ENCODE measurements at regions not wholly inside any gene's neighbourhood (a gene's known extent, or its start where the extent isn't known, plus 50 kb on each side); places are given as distances from the start of the nearest gene placed in this dataset.

GRCh38 chr2:37477921-37478320, 133.5 kb downstream of the QPCT start:
- no peak for DNase-seq
- CTCF ChIA-PET, result interaction anchor here (1.3 kb wide), 1 partner anchor 82 kb away, joined by 3 read pairs; no protein-coding TSS in a partner anchor
- POLR2A ChIA-PET, result no interaction called here
- Mint-ChIP-seq H3K4me3 (no peak overlapping the region), H3K27me3 (no peaks in the 10 kb centered on the region), H3K36me3 (no peaks in the 10 kb centered on the region), H3K27ac (no peak overlapping the region), H3K9me3 (no peaks in the 10 kb centered on the region), H3K4me1 (ENCODE audit: low read depth) (no peaks in the 10 kb centered on the region)
- intact Hi-C loops (cut with micrococcal nuclease), result no loop called here

- POLR2A ChIA-PET, result interaction anchor here (1.0 kb wide), 1 partner anchor 10 kb away, joined by 4 read pairs; no protein-coding TSS in a partner anchor
- CTCF ChIA-PET, result no interaction called here
- Mint-ChIP-seq H3K36me3 (no peaks in the 10 kb centered on the region), H3K27me3 (no peaks in the 10 kb centered on the region), H3K9me3 (no peaks in the 10 kb centered on the region), H3K27ac (no peak overlapping the region), H3K4me3 (no peak overlapping the region), H3K4me1 (ENCODE audit: low read depth) (no peaks in the 10 kb centered on the region)
- DNase-seq, result no peak
- intact Hi-C loops (cut with micrococcal nuclease), result no loop called here
These were observed 136.8 kb downstream of the QPCT start for GRCh38 chr2:37481244-37481643.

- ChIA-PET POLR2A (no interaction called here), CTCF (no interaction called here)
- Mint-ChIP-seq H3K4me1 (ENCODE audit: low read depth) (no peaks in the 10 kb centered on the region), H3K9me3 (no peaks in the 10 kb centered on the region), H3K27ac (no peak overlapping the region), H3K36me3 (no peaks in the 10 kb centered on the region), H3K27me3 (no peaks in the 10 kb centered on the region), H3K4me3 (no peak overlapping the region)
- no peak for DNase-seq
- intact Hi-C loops (cut with micrococcal nuclease), result no loop called here
These were observed 144.6 kb downstream of the QPCT start for GRCh38 chr2:37489041-37489456.

GRCh38 chr2:37489536-37489935, 145.1 kb downstream of the QPCT start:
- no peaks in the 10 kb centered on the region for H3K4me1 Mint-ChIP-seq (ENCODE audit: low read depth)
- intact Hi-C loops (cut with micrococcal nuclease), result no loop called here
- DNase-seq, result no peak
- H3K36me3 Mint-ChIP-seq, result no peaks in the 10 kb centered on the region
- no peak overlapping the region for H3K27ac Mint-ChIP-seq
- CTCF ChIA-PET, result interaction anchor here (0.6 kb wide), 1 partner anchor 75 kb away, joined by 3 read pairs; no protein-coding TSS in a partner anchor
- POLR2A ChIA-PET, result no interaction called here
- H3K27me3 Mint-ChIP-seq, result no peaks in the 10 kb centered on the region
- H3K4me3 Mint-ChIP-seq, result no peak overlapping the region
- no peaks in the 10 kb centered on the region for H3K9me3 Mint-ChIP-seq

- no peaks in the 10 kb centered on the region for H3K36me3 Mint-ChIP-seq
- intact Hi-C loops (cut with micrococcal nuclease), result no loop called here
- no peak overlapping the region for H3K4me3 Mint-ChIP-seq
- H3K27ac Mint-ChIP-seq, result no peak overlapping the region
- H3K27me3 Mint-ChIP-seq, result peaks cover 1% of the 10 kb centered on the region
- no peaks in the 10 kb centered on the region for H3K9me3 Mint-ChIP-seq
- CTCF ChIA-PET, result no interaction called here
- POLR2A ChIA-PET, result no interaction called here
- DNase-seq, result no peak
- no peaks in the 10 kb centered on the region for H3K4me1 Mint-ChIP-seq (ENCODE audit: low read depth)
These were observed 149.0 kb downstream of the QPCT start for GRCh38 chr2:37493425-37493824.

GRCh38 chr2:37499113-37499512, 154.7 kb downstream of the QPCT start:
- CTCF ChIA-PET, result interaction anchor here (0.6 kb wide), 1 partner anchor 115 kb away, joined by 3 read pairs; no protein-coding TSS in a partner anchor
- H3K4me1 Mint-ChIP-seq (ENCODE audit: low read depth), result peaks cover 3% of the 10 kb centered on the region
- DNase-seq, result no peak
- H3K27ac Mint-ChIP-seq, result no peak overlapping the region
- H3K9me3 Mint-ChIP-seq, result no peaks in the 10 kb centered on the region
- POLR2A ChIA-PET, result interaction anchor here (0.8 kb wide), 1 partner anchor 39 kb away, joined by 3 read pairs; no protein-coding TSS in a partner anchor
- intact Hi-C loops (cut with micrococcal nuclease), result no loop called here
- H3K27me3 Mint-ChIP-seq, result peaks cover 7% of the 10 kb centered on the region
- H3K4me3 Mint-ChIP-seq, result no peak overlapping the region
- H3K36me3 Mint-ChIP-seq, result no peaks in the 10 kb centered on the region

GRCh38 chr2:37500031-37500430, 155.6 kb downstream of the QPCT start:
- ChIA-PET POLR2A (interaction anchor here (0.8 kb wide), 1 partner anchor 38 kb away, joined by 3 read pairs; no protein-coding TSS in a partner anchor), CTCF (interaction anchor here (0.6 kb wide), 1 partner anchor 114 kb away, joined by 3 read pairs; no protein-coding TSS in a partner anchor)
- no peak overlapping the region for H3K4me3 Mint-ChIP-seq
- no peaks in the 10 kb centered on the region for H3K36me3 Mint-ChIP-seq
- peaks cover 3% of the 10 kb centered on the region for H3K4me1 Mint-ChIP-seq (ENCODE audit: low read depth)
- peaks cover 7% of the 10 kb centered on the region for H3K27me3 Mint-ChIP-seq
- no peak overlapping the region for H3K27ac Mint-ChIP-seq
- intact Hi-C loops (cut with micrococcal nuclease), result no loop called here
- no peaks in the 10 kb centered on the region for H3K9me3 Mint-ChIP-seq
- no peak for DNase-seq

- CTCF ChIA-PET, result no interaction called here
- intact Hi-C loops (cut with micrococcal nuclease), result no loop called here
- Mint-ChIP-seq H3K9me3 (no peaks in the 10 kb centered on the region), H3K4me1 (ENCODE audit: low read depth) (peaks cover 3% of the 10 kb centered on the region), H3K4me3 (no peak overlapping the region), H3K27ac (no peak overlapping the region), H3K36me3 (no peaks in the 10 kb centered on the region), H3K27me3 (peaks cover 7% of the 10 kb centered on the region)
- DNase-seq, result no peak
- POLR2A ChIA-PET, result interaction anchor here (0.6 kb wide), 1 partner anchor 169 kb away, joined by 3 read pairs; no protein-coding TSS in a partner anchor
These were observed 156.7 kb downstream of the QPCT start for GRCh38 chr2:37501113-37501512.

- H3K27ac Mint-ChIP-seq, result no peak overlapping the region
- H3K9me3 Mint-ChIP-seq, result no peaks in the 10 kb centered on the region
- intact Hi-C loops (cut with micrococcal nuclease), result no loop called here
- ChIA-PET POLR2A (no interaction called here), CTCF (interaction anchor here (1.4 kb wide), 1 partner anchor 110 kb away, joined by 3 read pairs; no protein-coding TSS in a partner anchor)
- DNase-seq, result no peak
- peaks cover 5% of the 10 kb centered on the region for H3K27me3 Mint-ChIP-seq
- H3K36me3 Mint-ChIP-seq, result no peaks in the 10 kb centered on the region
- no peaks in the 10 kb centered on the region for H3K4me1 Mint-ChIP-seq (ENCODE audit: low read depth)
- H3K4me3 Mint-ChIP-seq, result no peak overlapping the region
These were observed 162.1 kb downstream of the QPCT start for GRCh38 chr2:37506407-37507050.

GRCh38 chr2:37507051-37507410, 162.6 kb downstream of the QPCT start:
- Mint-ChIP-seq H3K27me3 (peaks cover 2% of the 10 kb centered on the region), H3K9me3 (no peaks in the 10 kb centered on the region), H3K36me3 (no peaks in the 10 kb centered on the region), H3K4me1 (ENCODE audit: low read depth) (no peaks in the 10 kb centered on the region), H3K27ac (no peak overlapping the region), H3K4me3 (no peak overlapping the region)
- DNase-seq, result no peak
- intact Hi-C loops (cut with micrococcal nuclease), result no loop called here
- POLR2A ChIA-PET, result no interaction called here
- CTCF ChIA-PET, result interaction anchor here (1.4 kb wide), 1 partner anchor 111 kb away, joined by 3 read pairs; no protein-coding TSS in a partner anchor

- Mint-ChIP-seq H3K36me3 (no peaks in the 10 kb centered on the region), H3K4me1 (ENCODE audit: low read depth) (no peaks in the 10 kb centered on the region), H3K27me3 (peaks cover 2% of the 10 kb centered on the region), H3K27ac (no peak overlapping the region), H3K9me3 (no peaks in the 10 kb centered on the region), H3K4me3 (no peak overlapping the region)
- POLR2A ChIA-PET, result no interaction called here
- intact Hi-C loops (cut with micrococcal nuclease), result no loop called here
- no peak for DNase-seq
- CTCF ChIA-PET, result no interaction called here
These were observed 163.3 kb downstream of the QPCT start for GRCh38 chr2:37507703-37508102.

- Mint-ChIP-seq H3K36me3 (no peaks in the 10 kb centered on the region), H3K27me3 (no peaks in the 10 kb centered on the region), H3K9me3 (peaks cover 5% of the 10 kb centered on the region), H3K27ac (no peak overlapping the region), H3K4me3 (no peak overlapping the region), H3K4me1 (ENCODE audit: low read depth) (no peaks in the 10 kb centered on the region)
- DNase-seq, result no peak
- CTCF ChIA-PET, result no interaction called here
- intact Hi-C loops (cut with micrococcal nuclease), result no loop called here
- POLR2A ChIA-PET, result interaction anchor here (0.6 kb wide), 1 partner anchor 23 kb away, joined by 3 read pairs; no protein-coding TSS in a partner anchor
These were observed 158.5 kb downstream of the CDC42EP3 start for GRCh38 chr2:37512971-37513370.

- H3K36me3 Mint-ChIP-seq, result no peaks in the 10 kb centered on the region
- CTCF ChIA-PET, result interaction anchor here (1.0 kb wide), 1 partner anchor 353 kb away, joined by 3 read pairs; no protein-coding TSS in a partner anchor
- POLR2A ChIA-PET, result no interaction called here
- DNase-seq, result no peak
- H3K4me3 Mint-ChIP-seq, result no peak overlapping the region
- H3K27me3 Mint-ChIP-seq, result peaks cover 3% of the 10 kb centered on the region
- intact Hi-C loops (cut with micrococcal nuclease), result no loop called here
- no peaks in the 10 kb centered on the region for H3K4me1 Mint-ChIP-seq (ENCODE audit: low read depth)
- H3K27ac Mint-ChIP-seq, result no peak overlapping the region
- no peaks in the 10 kb centered on the region for H3K9me3 Mint-ChIP-seq
These were observed 147.6 kb downstream of the CDC42EP3 start for GRCh38 chr2:37523814-37524362.

Data from activated CD4-positive, alpha-beta memory T cell treated with anti-CD3 and anti-CD28 coated beads for 36 hours (primary cell).